GM12878 (cell line): ENCODE measurements at regions not wholly inside any gene's neighbourhood (a gene's known extent, or its start where the extent isn't known, plus 50 kb on each side); places are given as distances from the start of the nearest gene placed in this dataset.

Experiments used
- CHD2 ChIP-seq: IDR thresholded peaks from 2 replicates; pipeline ENCODE4 v1.6.1; 2011; ENCODE audit warnings: low read depth, low read length, improper control_type of control experiment, borderline replicate concordance
- ZNF274 ChIP-seq: IDR thresholded peaks from one replicate; pipeline ENCODE4 v1.8.0; 2011; ENCODE audit not compliant: insufficient read length, insufficient read depth
- TF ChIP-seq, protein P1 (sequence below): fragments of 450-650 bp; formaldehyde crosslinking; IDR thresholded peaks from 2 replicates; pipeline ENCODE4 v1.5.0; 2022; ENCODE audit warnings: mild to moderate bottlenecking, missing genetic modification characterization

DNA sequence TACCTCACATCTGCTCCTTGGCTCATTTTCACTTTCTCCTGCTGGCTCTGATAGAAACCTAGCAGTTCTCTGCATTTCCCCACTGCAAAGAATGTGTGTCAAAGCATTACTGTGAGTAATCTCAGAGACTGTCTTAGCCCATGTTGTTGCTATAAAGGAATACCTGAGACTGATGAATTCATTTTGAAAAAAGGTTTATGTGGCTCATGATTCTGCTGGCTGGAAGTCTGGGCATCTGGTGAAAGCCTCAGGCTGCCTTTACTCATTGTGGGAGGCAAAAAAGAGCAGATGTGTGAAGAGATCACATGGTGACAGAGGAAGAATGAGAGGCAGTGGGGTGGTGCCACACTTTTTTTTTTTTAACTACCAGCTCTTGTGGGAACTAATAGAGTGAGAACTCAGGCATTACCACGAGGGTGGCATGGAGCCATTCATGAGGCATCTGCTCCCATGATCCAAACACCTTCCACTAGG lies 191.6 kb upstream of the CTNND2 start:
- TF ChIP-seq, protein P1, sequence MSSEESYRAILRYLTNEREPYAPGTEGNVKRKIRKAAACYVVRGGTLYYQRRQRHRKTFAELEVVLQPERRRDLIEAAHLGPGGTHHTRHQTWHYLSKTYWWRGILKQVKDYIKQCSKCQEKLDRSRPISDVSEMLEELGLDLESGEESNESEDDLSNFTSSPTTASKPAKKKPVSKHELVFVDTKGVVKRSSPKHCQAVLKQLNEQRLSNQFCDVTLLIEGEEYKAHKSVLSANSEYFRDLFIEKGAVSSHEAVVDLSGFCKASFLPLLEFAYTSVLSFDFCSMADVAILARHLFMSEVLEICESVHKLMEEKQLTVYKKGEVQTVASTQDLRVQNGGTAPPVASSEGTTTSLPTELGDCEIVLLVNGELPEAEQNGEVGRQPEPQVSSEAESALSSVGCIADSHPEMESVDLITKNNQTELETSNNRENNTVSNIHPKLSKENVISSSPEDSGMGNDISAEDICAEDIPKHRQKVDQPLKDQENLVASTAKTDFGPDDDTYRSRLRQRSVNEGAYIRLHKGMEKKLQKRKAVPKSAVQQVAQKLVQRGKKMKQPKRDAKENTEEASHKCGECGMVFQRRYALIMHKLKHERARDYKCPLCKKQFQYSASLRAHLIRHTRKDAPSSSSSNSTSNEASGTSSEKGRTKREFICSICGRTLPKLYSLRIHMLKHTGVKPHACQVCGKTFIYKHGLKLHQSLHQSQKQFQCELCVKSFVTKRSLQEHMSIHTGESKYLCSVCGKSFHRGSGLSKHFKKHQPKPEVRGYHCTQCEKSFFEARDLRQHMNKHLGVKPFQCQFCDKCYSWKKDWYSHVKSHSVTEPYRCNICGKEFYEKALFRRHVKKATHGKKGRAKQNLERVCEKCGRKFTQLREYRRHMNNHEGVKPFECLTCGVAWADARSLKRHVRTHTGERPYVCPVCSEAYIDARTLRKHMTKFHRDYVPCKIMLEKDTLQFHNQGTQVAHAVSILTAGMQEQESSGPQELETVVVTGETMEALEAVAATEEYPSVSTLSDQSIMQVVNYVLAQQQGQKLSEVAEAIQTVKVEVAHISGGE (CRISPR knock-in tag), result no peak
- no peak for TF ChIP-seq ZNF274
- no peak for TF ChIP-seq CHD2
